Tibial artery (tissue), 4 donors: ENCODE measurements at regions not wholly inside any gene's neighbourhood (a gene's known extent, or its start where the extent isn't known, plus 50 kb on each side); places are given as distances from the start of the nearest gene placed in this dataset.
A peak's percentile ranks its signal among the peaks of the same experiment; 100 is the strongest.

ENCODE experiments used
- DNase-seq, 2 donors: peaks; one replicate each; pipeline ENCODE4 v3.0.0-alpha.2; 2019
- H3K27ac ChIP-seq, 2 donors: fragments of 200-600 bp; sonication (generic) in 1 of 2; 1 replicate in 1 of 2; 2 replicates in 1 of 2; pipeline ENCODE4 v1.5.1; 2018 to 2019; ENCODE audit warnings: mild to moderate bottlenecking in 1 of 2
- H3K27me3 ChIP-seq, 2 donors: fragments of 200-600 bp; sonication (generic) in 1 of 2; one replicate each; pipeline versions ENCODE4 v1.5.1 to v1.6.0; 2016 to 2019
- H3K36me3 ChIP-seq, 3 donors: fragments of 200-600 bp; sonication (generic) in 2 of 3; one replicate each; pipeline ENCODE4 v1.5.1; 2016 to 2019; ENCODE audit warnings: mild to moderate bottlenecking in 2 of 3
- H3K4me1 ChIP-seq, 4 donors: fragments of 200-600 bp; sonication (generic) in 2 of 4; 1 replicate in 3 of 4; 2 replicates in 1 of 4; pipeline ENCODE4 v1.5.1; 2016 to 2019
- H3K4me3 ChIP-seq, 2 donors: fragments of 200-600 bp; sonication (generic) in 1 of 2; 1 replicate in 1 of 2; 2 replicates in 1 of 2; pipeline ENCODE4 v1.5.1; 2018 to 2019; ENCODE audit warnings: mild to moderate bottlenecking in 2 of 2
- H3K9me3 ChIP-seq, 3 donors: fragments of 200-600 bp; sonication (generic) in 1 of 3; one replicate each; pipeline ENCODE4 v1.5.1; 2016 to 2019
- intact Hi-C: fragments of 100-400 bp; cut with DNase I; formaldehyde crosslinking; loops from one replicate; pipeline ENCODE4 v1.15.0; 2023; ENCODE audit warnings: low total_unique reads
- TF ChIP-seq, protein P1 (sequence below), 2 experiments: fragments of 200-600 bp in 1 of 2; fragments of 450-650 bp in 1 of 2; IDR thresholded peaks; one replicate each; pipeline ENCODE4 v1.5.1; 2017 to 2019; ENCODE audit warnings: antibody characterized with exemption in 2 of 2, mild to moderate bottlenecking in 1 of 2, moderate library complexity in 1 of 2

DNA sequence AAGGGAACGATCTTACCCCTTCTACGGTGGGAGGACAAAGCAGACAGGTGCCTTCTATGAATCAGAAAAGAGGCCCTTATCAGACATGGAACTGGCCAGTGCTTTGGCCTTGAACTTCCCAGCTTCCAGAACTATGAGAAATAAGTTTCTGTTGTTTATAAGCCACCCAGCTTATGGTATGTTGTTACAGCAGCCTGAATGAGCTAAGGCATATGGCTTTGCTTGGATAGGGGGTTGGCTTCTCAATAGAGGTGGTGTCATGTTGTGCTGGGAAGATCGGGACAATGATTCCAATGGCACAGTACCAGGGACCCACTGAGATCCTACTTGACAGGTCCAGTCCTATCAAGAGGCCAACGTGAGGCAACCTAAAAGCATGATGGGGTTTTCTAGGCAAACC is 183.4 kb upstream of the BMPER start:
- Histone ChIP-seq H3K4me3 (no peak overlapping the region), H3K36me3 (no peaks in the 10 kb centered on the region), H3K27ac (peak overlapping the region; percentile 33 to 57), H3K9me3 (no peaks in the 10 kb centered on the region), H3K4me1 (peaks cover 0 to 50% (median 22%) of the 10 kb centered on the region in 4 donors), H3K27me3 (no peaks in the 10 kb centered on the region)
- intact Hi-C loops: no loop called here
- no peak for DNase-seq
- TF ChIP-seq, protein P1, sequence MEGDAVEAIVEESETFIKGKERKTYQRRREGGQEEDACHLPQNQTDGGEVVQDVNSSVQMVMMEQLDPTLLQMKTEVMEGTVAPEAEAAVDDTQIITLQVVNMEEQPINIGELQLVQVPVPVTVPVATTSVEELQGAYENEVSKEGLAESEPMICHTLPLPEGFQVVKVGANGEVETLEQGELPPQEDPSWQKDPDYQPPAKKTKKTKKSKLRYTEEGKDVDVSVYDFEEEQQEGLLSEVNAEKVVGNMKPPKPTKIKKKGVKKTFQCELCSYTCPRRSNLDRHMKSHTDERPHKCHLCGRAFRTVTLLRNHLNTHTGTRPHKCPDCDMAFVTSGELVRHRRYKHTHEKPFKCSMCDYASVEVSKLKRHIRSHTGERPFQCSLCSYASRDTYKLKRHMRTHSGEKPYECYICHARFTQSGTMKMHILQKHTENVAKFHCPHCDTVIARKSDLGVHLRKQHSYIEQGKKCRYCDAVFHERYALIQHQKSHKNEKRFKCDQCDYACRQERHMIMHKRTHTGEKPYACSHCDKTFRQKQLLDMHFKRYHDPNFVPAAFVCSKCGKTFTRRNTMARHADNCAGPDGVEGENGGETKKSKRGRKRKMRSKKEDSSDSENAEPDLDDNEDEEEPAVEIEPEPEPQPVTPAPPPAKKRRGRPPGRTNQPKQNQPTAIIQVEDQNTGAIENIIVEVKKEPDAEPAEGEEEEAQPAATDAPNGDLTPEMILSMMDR (IDR thresholded peaks at IDR 0.05): no peak

DNA sequence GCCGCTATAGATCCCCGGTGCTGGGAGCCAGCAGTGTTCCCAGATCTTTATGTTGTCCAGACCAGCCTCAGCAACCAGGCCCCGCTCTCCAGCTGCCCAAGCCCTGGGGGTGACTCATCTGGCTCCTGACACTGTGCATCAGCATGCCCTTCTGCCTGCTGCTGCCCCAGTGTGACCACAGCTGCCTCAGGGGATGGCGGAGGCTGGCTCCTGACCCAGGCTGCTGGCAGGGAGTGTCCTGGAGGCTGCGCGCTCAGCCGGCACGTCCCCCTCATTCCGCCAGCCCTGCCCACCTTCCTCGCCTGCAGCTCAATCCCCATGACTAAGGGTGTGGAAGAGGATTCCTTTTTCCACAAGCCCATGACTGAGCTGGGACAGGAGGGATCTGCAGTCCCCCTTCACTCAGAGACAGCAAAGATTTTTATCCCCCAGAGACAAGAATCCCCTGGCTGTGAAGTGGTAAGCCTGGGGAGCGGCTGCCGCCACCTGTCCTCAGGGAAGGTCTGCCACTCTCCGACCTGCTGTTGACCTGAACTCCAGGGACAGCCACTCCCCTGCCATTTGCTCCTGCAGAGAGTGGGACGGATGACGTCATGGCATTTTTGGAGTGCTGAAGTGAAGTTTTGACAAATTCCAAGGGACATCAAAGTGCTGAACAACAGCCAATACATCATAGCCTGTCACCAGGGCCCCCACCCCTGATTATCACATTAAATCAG is 182.8 kb upstream of the BMPER start:
- peak in 1 of 2 donors; percentile 83 for DNase-seq
- no peaks in the 10 kb centered on the region for H3K27me3 ChIP-seq
- H3K27ac ChIP-seq: peak overlapping the region; percentile 33 to 57
- no peak overlapping the region for H3K4me3 ChIP-seq
- no peaks in the 10 kb centered on the region for H3K9me3 ChIP-seq
- TF ChIP-seq, protein P1 (IDR thresholded peaks at IDR 0.05): no peak
- intact Hi-C loops: no loop called here
- no peaks in the 10 kb centered on the region for H3K36me3 ChIP-seq
- H3K4me1 ChIP-seq: peaks cover 0 to 46% (median 22%) of the 10 kb centered on the region in 4 donors

DNA sequence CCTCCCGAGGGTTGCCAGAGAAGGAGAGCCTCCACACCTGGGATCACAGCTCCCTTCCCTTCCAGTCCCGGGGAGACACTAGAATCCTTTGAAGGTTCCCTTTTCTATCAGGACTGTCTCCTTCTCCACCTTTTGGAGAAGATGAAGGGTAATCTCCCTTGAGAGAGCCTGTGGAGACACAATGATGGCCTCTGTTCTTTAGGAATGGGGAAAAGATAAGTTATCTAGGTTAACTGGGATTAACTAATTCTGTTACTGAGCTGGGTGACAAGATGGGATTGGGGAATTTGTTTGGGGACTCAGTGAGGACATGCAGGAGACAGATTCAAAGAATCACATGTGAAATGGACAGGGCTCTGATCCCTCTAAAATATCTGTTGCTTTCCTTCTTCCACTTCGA is 181.1 kb upstream of the BMPER start:
- Histone ChIP-seq H3K27ac (no peak overlapping the region), H3K36me3 (no peaks in the 10 kb centered on the region), H3K27me3 (no peaks in the 10 kb centered on the region), H3K9me3 (no peaks in the 10 kb centered on the region), H3K4me3 (no peak overlapping the region), H3K4me1 (peaks cover 0 to 31% (median 13%) of the 10 kb centered on the region in 4 donors)
- intact Hi-C loops: no loop called here
- DNase-seq: no peak
- TF ChIP-seq, protein P1 (IDR thresholded peaks at IDR 0.05): no peak

- intact Hi-C loops: no loop called here
- Histone ChIP-seq H3K27me3 (no peaks in the 10 kb centered on the region), H3K4me3 (no peak overlapping the region), H3K9me3 (no peaks in the 10 kb centered on the region), H3K36me3 (peaks cover 0 to 5% (median 0%) of the 10 kb centered on the region in 3 donors), H3K27ac (no peak overlapping the region), H3K4me1 (peaks cover 0 to 24% (median 10%) of the 10 kb centered on the region in 4 donors)
- no peak for DNase-seq
- TF ChIP-seq, protein P1 (IDR thresholded peaks at IDR 0.05): no peak
Measured at GRCh38 chr7:33725111-33726025, 180.0 kb upstream of the BMPER start.

DNA sequence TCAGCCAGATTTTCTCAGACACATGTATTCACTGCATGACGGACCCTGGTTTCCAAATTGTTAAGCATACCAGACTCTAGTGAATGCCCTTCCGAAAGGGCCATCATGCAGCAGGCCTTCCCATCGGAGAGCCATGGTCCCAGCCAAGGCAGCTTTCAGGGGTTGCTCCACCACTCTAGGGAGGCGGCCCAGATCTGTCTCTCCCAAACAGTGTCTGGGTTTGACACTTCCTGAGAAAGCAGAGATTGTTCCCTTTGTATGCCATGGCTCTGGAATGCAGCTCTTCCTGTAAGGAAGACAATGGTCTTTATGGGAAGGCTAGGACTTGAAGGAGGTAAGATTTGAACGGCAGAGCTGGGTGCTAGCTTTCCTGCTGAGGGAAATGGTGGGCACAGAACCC is 178.8 kb upstream of the BMPER start:
- Histone ChIP-seq H3K4me1 (peaks cover 0 to 14% (median 7%) of the 10 kb centered on the region in 4 donors), H3K4me3 (no peak overlapping the region), H3K27me3 (no peaks in the 10 kb centered on the region), H3K27ac (no peak overlapping the region), H3K36me3 (peaks cover 0 to 5% (median 0%) of the 10 kb centered on the region in 3 donors), H3K9me3 (no peaks in the 10 kb centered on the region)
- intact Hi-C loops: no loop called here
- DNase-seq: no peak
- TF ChIP-seq, protein P1 (IDR thresholded peaks at IDR 0.05): no peak
